Dedifferentiated amniotic fluid mesenchymal stem cell (primary cell): ENCODE measurements at regions not wholly inside any gene's neighbourhood (a gene's known extent, or its start where the extent isn't known, plus 50 kb on each side); places are given as distances from the start of the nearest gene placed in this dataset.
"Not testable (repeated sequence)": the region's sequence is repeated elsewhere in the genome, so short reads cannot be mapped to it uniquely, and the experiment has no call there.

Source experiments
- DNase-seq: peaks from one replicate; pipeline ENCODE4 v3.0.0-alpha.2; 2016; ENCODE audit errors: extremely low spot score

GRCh38 chr2:89537862-89538261 is 846.4 kb downstream of the RPIA start:
- not testable (repeated sequence) for DNase-seq

GRCh38 chr2:89544110-89544509 is 852.6 kb downstream of the RPIA start:
- not testable (repeated sequence) for DNase-seq

- DNase-seq, result not testable (repeated sequence)
Measured at GRCh38 chr2:89579154-89579553, 887.7 kb downstream of the RPIA start.

- peak; percentile 5 for DNase-seq
Measured at GRCh38 chr2:89582816-89583215, 891.3 kb downstream of the RPIA start.

- DNase-seq, result not testable (repeated sequence)
Measured at GRCh38 chr2:89584046-89584445, 892.6 kb downstream of the RPIA start.

GRCh38 chr2:89584868-89585557 is 893.5 kb downstream of the RPIA start:
- DNase-seq, result not testable (repeated sequence)

GRCh38 chr2:89585558-89585920 is 894.1 kb downstream of the RPIA start:
- peak; percentile 15 for DNase-seq

GRCh38 chr2:89599843-89600242 is 908.4 kb downstream of the RPIA start:
- DNase-seq, result not testable (repeated sequence)

GRCh38 chr2:89606514-89606913 is 915.0 kb downstream of the RPIA start:
- not testable (repeated sequence) for DNase-seq

- DNase-seq, result not testable (repeated sequence)
Measured at GRCh38 chr2:89610207-89610926, 918.9 kb downstream of the RPIA start.

- DNase-seq, result not testable (repeated sequence)
Measured at GRCh38 chr2:89610927-89611515, 919.5 kb downstream of the RPIA start.

GRCh38 chr2:89611710-89612109 is 920.2 kb downstream of the RPIA start:
- DNase-seq, result not testable (repeated sequence)

GRCh38 chr2:89649268-89649667 is 957.8 kb downstream of the RPIA start:
- DNase-seq, result not testable (repeated sequence)

GRCh38 chr2:89679254-89679653 is 987.8 kb downstream of the RPIA start:
- not testable (repeated sequence) for DNase-seq
